MM.1S (cell line): ENCODE measurements at regions not wholly inside any gene's neighbourhood (a gene's known extent, or its start where the extent isn't known, plus 50 kb on each side); places are given as distances from the start of the nearest gene placed in this dataset.

Source experiments
- EZH2 ChIP-seq: fragments of 300-600 bp; sonication (generic); optimal IDR thresholded peaks from 2 replicates; pipeline ENCODE3; 2017; ENCODE audit warnings: low read depth, mild to moderate bottlenecking, antibody characterized with exemption, low read length, mixed read lengths
- TF ChIP-seq, protein P1 (sequence below): fragments of 300-600 bp; sonication (generic); IDR thresholded peaks from 2 replicates; pipeline ENCODE4 v1.5.1; 2016; ENCODE audit warnings: antibody characterized with exemption, low read length, mixed read lengths

DNA sequence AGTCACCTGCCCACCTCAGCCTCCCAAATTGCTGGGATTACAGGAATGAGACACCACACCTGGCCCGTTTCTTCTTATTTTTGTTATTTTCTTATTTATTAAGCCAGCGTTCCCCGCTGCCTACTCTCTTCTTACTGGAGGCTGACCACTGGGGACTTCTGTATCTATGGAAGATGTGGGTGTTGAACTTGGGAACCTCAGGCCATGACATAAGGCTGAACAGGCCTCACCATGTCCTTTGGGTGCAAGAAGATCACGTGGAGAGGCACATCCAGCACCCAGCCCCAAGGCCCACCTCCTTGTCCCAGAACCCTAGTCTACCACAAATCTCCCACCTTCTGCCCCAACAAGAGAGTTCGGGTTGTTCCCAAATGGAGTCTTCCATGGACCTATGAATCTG is 59.4 kb upstream of the NEK6 start:
- TF ChIP-seq, protein P1, sequence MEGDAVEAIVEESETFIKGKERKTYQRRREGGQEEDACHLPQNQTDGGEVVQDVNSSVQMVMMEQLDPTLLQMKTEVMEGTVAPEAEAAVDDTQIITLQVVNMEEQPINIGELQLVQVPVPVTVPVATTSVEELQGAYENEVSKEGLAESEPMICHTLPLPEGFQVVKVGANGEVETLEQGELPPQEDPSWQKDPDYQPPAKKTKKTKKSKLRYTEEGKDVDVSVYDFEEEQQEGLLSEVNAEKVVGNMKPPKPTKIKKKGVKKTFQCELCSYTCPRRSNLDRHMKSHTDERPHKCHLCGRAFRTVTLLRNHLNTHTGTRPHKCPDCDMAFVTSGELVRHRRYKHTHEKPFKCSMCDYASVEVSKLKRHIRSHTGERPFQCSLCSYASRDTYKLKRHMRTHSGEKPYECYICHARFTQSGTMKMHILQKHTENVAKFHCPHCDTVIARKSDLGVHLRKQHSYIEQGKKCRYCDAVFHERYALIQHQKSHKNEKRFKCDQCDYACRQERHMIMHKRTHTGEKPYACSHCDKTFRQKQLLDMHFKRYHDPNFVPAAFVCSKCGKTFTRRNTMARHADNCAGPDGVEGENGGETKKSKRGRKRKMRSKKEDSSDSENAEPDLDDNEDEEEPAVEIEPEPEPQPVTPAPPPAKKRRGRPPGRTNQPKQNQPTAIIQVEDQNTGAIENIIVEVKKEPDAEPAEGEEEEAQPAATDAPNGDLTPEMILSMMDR = no peak
- TF ChIP-seq EZH2 = no peak
